Dedifferentiated amniotic fluid mesenchymal stem cell (primary cell): ENCODE measurements at regions not wholly inside any gene's neighbourhood (a gene's known extent, or its start where the extent isn't known, plus 50 kb on each side); places are given as distances from the start of the nearest gene placed in this dataset.
A peak's percentile ranks its signal among the peaks of the same experiment; 100 is the strongest.
"Not testable (repeated sequence)": the region's sequence is repeated elsewhere in the genome, so short reads cannot be mapped to it uniquely, and the experiment has no call there.

ENCODE experiments used
- DNase-seq: peaks from one replicate; pipeline ENCODE4 v3.0.0-alpha.2; 2016; ENCODE audit errors: extremely low spot score

GRCh38 chr4:66842026-66842723 is 703.1 kb downstream of the CENPC start:
- no peak for DNase-seq

DNA sequence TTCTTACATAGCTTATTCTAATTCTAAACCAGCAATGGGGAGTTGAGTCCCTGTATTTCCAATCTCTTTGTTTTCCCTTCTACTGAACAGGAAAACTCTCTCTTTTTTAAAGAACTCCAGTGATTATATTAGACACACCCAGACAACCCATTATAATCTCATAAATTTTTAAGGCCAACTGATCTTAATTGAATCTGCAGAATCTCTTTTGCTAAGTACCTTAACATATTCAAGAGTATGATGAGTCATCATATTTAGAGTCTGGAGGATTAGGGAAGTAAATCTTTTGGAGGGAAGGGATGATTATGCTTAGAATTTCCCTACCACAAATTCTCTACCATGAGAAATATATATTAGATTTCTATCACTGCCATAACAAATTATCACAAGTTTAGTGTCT is 705.1 kb downstream of the CENPC start:
- DNase-seq: no peak

- DNase-seq: no peak
Observed at GRCh38 chr4:66837279-66837922, 707.9 kb downstream of the CENPC start.

GRCh38 chr4:66829310-66829709 is 716.0 kb downstream of the CENPC start:
- no peak for DNase-seq

GRCh38 chr4:66820681-66821080 is 724.6 kb downstream of the CENPC start:
- no peak for DNase-seq

GRCh38 chr4:66814277-66814676 is 731.0 kb downstream of the CENPC start:
- DNase-seq: no peak

DNA sequence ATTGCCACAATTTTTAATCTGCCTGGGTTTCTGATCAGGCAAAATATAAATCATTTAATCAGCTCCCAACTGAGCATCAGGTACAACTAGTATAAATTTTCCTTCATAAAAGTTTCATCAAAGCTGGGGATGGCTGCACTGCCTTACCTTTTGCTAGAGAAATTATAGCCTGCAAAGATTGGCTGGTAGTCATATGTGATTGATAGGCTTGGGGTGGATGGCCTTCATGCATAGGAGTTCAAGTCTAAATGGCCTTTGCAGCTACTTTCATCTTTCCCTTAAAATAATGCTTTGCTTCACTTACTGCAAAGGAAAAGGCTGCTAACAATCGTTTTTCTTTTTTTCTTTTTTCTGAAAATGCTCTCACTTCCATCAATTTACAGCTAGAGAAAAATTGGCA is 739.7 kb downstream of the CENPC start:
- DNase-seq: no peak

DNA sequence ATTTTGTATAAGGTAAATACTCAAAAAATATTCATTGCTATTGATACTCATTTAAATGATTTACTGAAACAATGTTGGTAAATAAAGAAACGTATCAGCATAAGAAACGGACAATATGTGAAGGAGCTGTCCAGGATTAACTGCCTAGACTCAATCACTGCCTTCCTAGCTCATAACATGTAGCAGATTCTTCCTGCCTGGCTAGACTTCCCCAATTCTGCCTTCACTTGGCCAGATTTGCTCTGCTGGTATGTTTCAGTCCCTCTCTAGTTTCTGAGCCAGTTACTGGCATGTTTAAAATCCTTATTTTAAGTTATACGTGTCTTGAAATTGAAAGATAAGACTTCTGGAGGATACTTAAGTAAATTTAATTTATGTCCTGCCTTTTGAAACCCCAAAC is 740.3 kb downstream of the CENPC start:
- no peak for DNase-seq

- no peak for DNase-seq
Observed at GRCh38 chr4:66797608-66798007, 747.7 kb downstream of the CENPC start.

- DNase-seq: no peak
Observed at GRCh38 chr4:66795724-66796123, 749.6 kb downstream of the CENPC start.

- no peak for DNase-seq
Observed at GRCh38 chr4:66794390-66795034, 750.8 kb downstream of the CENPC start.

DNA sequence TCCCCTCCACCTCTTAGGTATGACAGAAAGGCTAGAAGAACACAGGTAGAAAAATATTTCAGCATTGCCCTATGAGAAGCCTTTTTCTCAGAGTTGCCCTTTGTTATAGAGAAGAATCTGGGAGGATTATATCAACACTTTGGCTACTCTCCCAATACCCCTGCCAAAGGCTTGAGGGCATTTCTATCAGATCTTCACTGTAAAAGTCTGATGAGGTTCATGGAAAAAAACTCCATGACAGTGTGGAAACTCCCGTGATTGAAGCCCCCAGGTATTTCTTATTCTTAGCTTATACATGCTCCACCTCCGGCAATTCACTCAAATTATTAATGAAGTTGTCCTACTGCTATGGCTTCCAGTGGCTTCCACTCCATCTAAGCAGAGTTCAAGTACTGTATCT is 753.6 kb downstream of the CENPC start:
- no peak for DNase-seq

DNA sequence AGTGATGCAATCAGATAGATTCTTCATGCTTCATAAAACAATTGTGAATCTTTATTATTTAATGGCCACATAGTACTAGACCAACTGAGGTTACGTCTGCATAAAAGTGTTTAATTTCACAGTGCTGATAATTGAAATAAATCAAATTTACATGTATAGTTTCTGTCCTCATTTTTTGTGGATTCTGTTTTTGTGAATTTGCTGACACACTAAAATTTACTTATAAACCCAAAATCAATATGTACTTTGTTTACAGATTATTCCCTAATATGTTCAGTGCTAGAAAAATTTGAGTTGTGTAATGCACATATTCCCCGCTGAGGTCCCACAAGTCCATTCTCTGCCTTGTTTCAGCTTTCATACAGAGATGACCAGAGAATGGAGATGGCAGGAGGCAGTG is 759.8 kb downstream of the CENPC start:
- no peak for DNase-seq

DNA sequence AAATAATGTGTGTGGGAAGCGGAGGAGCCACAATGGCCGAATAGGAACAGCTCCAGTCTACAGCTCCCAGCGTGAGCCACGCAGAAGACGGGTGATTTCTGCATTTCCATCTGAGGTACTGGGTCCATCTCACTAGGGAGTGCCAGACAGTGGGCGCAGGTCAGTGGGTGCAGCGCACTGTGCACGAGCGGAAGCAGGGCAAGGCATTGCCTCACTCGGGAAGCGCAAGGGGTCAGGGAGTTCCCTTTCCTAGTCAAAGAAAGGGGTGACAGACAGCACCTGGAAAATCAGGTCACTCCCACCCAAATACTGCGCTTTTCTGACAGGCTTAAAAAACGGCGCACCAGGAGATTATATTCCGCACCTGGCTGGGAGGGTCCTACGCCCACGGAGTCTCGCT is 762.6 kb downstream of the CENPC start:
- not testable (repeated sequence) for DNase-seq

DNA sequence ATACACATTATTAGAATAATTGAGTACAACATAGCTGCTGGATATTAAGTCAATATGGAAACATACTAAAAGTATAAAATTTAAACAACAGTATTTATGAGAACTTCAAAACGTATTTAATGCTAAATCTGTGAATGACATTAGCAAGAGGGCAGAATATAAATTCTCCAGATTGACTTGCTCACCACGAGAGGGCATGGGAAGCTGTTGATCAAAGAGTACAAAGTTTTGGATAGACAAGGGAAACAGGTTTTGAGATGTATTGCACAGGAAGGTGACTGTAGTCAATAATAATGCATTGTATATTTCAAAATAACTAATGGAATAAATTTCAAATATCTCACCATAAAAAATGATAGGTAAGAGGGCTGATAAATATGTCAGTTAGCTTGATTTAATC is 768.2 kb downstream of the CENPC start:
- DNase-seq: no peak

GRCh38 chr4:66769441-66769840 is 775.9 kb downstream of the CENPC start:
- DNase-seq: no peak

GRCh38 chr4:66767442-66767841 is 777.9 kb downstream of the CENPC start:
- no peak for DNase-seq

DNA sequence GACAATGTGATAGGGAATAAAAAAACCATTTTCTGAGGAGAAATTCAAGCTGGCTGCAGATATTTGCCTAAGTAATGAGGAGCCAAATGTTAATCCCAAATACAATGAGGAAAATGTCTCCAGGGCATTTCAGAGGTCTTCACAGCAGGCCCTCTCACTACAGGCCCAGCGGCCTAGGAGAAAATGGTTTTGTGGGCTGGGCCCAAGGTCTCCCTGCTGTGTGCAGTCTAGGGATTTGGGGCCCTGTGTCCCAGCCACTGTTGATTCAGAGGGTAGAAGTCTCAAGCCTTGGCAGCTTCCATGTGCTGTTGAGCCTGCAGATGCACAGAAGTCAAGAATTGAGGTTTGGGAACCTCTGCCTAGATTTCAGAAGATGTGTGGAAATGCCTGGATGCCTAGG is 778.7 kb downstream of the CENPC start:
- no peak for DNase-seq

- no peak for DNase-seq
Observed at GRCh38 chr4:66750273-66750672, 795.0 kb downstream of the CENPC start.

DNA sequence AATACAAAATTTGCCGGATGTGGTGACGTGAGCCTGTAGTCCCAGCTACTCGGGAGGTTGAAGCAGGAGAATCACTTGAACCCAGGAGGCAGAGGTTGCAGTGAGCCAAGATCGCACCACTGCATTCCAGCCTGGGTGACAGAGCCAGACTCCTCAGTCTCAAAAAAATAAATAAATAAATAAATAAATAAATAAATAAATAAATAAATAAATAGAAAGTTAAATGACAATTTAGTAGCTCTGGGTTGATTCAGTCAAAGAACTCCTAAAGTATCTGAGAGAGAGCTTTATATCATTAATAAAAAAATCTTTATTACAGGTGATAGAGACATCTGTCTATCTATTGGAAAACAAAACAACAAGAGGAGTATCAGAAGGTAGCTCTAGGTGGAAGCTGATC is 798.4 kb downstream of the CENPC start:
- DNase-seq: not testable (repeated sequence)

- DNase-seq: peak; percentile 67
Observed at GRCh38 chr4:66741081-66741480, 804.2 kb downstream of the CENPC start.

DNA sequence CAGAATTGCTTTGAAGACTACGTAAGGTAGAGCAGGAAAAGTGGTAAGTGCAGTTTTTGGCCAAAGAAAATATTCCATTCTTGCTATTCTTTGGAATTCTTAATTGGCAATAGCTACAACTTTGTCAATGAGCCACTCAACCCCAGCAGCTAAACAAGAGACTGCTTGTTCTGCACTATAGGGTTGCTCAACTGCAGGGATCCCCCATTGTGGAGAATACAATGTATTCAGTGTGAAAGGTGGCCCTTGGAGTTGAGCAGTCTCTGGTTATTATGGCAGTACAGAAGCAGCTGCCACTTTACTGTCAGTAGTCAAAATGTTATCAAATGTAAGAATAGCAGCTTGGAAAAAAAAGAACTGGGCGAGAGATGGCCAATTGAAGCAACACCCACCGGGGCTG is 808.7 kb downstream of the CENPC start:
- no peak for DNase-seq

DNA sequence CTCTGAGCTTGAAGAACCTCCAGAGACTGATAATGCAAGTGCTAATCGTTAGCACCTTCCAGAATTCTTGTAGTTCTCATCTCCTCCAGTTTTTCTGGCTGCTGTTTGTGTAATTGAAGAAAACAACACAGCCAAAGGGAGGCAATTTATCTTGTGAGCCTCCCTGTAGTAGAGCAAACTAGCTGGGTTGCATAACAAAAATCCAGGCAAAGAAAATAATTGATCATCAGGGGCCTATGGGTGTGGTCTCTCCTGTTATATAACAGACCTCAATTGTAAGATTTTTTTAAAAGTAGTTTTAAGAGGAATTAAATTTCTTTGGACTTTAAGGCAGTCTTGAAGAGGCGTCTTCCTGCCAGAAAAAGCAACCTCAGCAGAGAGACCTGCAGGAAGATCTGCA is 817.0 kb downstream of the CENPC start:
- DNase-seq: no peak
